Stimulated activated CD8-positive, alpha-beta memory T cell treated with anti-CD3 and anti-CD28 coated beads, Interleukin-12 subunit alpha, Interleukin-12 subunit beta, amount 100 ng/mL, for 4 hours (primary cell): ENCODE measurements at regions not wholly inside any gene's neighbourhood (a gene's known extent, or its start where the extent isn't known, plus 50 kb on each side); places are given as distances from the start of the nearest gene placed in this dataset.

Experiments used
- DNase-seq: peaks from one replicate; pipeline ENCODE4 v3.0.0-alpha.2; 2020; ENCODE audit warnings: low read depth

GRCh38 chr2:144078802-144079724 is 440.9 kb downstream of the ZEB2 start:
- no peak for DNase-seq

DNA sequence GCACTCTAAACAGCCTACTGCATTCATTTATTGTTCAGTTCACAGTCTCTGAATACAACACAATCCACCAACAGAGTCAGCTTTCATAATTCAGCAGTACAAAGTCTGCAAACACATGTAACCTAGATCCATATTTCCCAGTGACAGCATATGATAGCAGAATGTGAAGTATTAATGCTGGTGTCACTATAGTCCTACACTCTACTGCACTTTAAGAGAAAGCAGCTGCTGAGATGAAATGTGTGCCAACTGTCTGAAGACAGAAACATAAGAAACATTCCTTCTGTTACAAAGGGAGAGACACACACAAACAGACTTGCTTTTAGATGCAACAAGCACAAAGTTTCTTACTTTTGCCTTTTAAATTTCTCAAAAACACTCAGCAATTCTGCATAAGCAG is 441.8 kb downstream of the ZEB2 start:
- DNase-seq: no peak

- no peak for DNase-seq
These were observed 445.5 kb downstream of the ZEB2 start for GRCh38 chr2:144074450-144074849.

- no peak for DNase-seq
These were observed 448.5 kb downstream of the ZEB2 start for GRCh38 chr2:144071461-144071860.

GRCh38 chr2:144067506-144067905 is 452.4 kb downstream of the ZEB2 start:
- no peak for DNase-seq

DNA sequence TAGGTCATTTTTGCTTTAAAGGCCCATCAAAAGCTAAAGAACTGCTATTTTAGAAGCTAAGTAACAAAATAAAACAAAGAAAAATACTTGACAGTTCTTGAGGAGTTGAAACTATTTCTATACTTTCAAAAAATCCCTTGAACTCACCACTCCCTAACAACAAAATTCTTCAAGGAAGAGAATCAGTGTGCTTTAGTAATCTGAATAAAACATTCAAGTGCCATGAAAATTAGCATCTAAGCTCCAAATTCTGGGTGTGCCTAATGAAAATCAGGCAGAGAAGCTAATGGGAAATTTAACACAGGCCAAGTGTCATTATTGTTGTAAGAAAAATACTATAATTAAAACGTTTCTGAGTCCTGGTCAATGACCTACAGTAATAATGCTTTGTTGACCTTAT is 456.3 kb downstream of the ZEB2 start:
- no peak for DNase-seq

DNA sequence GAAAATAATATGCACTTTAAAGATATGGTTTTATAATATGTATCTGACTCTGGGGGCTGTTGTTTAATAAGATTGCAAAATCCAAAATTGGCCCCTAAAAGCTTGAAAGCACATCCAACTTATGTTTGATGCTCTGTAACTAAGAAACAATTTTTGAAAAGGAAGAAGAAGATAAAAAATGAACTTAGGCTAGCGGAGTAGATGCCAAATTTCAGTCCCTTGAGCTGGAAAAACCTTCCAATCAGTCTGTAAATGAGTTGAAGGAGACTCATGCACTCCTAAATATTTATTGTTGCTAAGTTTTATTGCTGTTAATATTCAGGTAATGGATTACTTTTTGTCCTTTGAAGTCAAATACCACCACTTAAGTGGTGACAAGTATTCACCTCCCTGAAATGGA is 465.0 kb downstream of the ZEB2 start:
- no peak for DNase-seq

- DNase-seq: no peak
These were observed 467.8 kb downstream of the ZEB2 start for GRCh38 chr2:144052083-144052482.

DNA sequence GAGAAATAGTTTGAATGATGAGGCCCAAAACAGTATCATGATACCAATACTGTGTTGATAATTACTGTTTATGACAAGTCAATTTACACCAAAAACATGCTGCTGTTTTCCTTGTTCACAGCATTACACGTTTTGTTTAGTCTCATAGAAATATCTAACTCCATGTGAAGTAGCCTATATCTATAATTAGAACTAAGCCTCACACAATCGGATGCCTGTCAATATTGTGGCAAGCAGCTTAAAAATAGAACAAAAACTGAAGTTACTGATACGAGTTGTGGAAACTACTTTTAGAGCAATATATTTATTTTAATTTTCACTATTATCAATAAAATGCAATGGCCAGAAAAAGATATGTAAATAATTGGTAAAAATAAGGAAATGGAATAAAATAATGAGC is 470.8 kb downstream of the ZEB2 start:
- DNase-seq: no peak

DNA sequence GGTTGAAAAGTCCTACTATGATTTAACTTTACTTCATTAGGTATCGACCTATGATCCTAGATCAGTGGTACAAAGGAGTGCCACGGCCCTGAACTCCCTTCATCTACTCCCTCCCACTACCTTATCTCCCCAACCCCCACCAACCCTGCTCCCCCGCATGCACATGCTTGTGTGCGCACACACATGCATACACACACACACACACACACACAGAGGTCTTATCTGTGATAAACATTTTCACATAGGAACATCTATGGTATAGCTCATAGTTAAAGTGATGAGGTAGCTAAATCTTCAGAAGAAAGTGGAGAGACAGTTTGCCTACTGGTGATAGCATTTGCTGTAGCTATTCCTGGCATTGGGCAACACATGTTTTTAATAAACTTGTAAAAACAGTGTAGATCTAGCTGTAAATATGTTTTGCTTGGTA is 471.3 kb downstream of the ZEB2 start:
- DNase-seq: no peak

DNA sequence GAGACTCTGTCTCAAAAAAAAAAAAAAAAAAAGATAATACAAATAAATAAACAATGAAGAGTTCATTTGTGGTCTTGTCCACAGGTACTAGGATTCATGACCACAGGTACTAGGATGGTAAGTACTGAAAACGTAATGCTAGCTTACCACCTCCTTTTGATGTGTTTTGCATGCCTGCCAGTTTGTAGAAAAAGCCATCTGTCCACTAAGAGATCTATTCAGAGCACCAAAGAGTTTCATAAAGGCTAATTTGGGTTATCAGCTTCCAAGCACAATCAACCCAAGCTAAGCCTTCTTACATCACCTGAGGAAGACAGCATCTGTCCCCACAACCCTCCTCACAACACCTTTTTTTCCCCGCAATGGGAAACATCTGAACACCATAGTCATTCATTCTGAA is 477.2 kb downstream of the ZEB2 start:
- no peak for DNase-seq

DNA sequence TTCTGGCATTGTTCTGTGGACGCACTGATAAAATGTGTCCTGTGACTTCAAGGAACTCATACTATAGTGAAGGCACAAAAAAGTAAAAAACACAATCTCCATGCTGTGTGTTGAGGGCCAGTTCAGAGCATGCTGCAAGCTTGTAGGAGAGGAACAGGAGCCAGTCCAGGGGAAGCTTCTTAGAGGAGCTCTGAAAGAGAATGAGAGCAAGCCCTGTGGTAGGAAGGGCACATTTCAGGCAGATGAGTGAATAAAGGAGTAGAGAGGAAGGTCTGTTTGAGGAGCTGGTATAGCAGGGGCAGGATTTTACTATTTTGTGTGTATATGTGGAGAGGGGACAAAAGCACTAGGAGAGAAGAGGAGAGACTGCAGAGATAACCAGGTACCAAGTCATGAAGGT is 478.3 kb downstream of the ZEB2 start:
- DNase-seq: no peak

GRCh38 chr2:144040834-144041233 is 479.1 kb downstream of the ZEB2 start:
- no peak for DNase-seq

GRCh38 chr2:144032566-144032965 is 487.4 kb downstream of the ZEB2 start:
- no peak for DNase-seq

GRCh38 chr2:144030791-144031190 is 489.1 kb downstream of the ZEB2 start:
- no peak for DNase-seq

DNA sequence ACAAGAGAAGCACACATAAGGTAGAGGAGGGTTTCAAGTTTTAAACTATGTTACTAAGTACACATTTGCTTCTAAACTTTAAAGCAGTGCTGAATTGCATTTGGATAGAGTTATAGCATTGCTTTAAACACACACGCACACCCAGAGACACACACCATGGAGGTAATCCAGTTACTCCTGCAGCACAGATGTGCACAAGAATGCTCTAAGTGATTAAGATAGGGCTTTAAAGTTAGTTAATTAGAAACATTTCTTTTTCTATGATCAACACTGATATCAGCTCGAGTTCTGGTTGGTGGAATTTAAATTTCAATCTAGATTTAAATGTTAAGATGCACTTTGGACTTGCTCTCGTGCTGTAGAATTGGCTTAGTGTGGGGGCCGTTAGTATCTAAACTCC is 492.3 kb downstream of the ZEB2 start:
- no peak for DNase-seq

DNA sequence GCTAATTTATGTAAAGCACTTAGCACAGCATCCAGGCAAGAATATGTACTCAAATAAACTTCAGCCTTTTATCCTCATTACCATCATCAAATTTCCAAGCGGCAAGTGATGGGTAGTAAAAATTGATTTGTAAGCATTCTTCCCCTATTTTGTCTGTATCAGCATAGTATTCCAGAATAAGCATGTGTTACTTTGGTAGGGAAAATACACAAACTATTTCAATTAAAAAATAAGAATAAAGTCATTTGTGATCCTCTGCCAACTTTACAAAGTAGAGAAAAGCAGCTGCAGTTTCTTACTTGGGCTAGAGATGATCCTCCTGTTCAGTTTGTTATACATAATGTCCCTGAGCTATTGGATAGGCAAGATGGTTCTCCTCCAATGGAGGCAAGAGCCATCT is 493.2 kb downstream of the ZEB2 start:
- no peak for DNase-seq

- no peak for DNase-seq
These were observed 499.9 kb downstream of the ZEB2 start for GRCh38 chr2:144020047-144020446.

DNA sequence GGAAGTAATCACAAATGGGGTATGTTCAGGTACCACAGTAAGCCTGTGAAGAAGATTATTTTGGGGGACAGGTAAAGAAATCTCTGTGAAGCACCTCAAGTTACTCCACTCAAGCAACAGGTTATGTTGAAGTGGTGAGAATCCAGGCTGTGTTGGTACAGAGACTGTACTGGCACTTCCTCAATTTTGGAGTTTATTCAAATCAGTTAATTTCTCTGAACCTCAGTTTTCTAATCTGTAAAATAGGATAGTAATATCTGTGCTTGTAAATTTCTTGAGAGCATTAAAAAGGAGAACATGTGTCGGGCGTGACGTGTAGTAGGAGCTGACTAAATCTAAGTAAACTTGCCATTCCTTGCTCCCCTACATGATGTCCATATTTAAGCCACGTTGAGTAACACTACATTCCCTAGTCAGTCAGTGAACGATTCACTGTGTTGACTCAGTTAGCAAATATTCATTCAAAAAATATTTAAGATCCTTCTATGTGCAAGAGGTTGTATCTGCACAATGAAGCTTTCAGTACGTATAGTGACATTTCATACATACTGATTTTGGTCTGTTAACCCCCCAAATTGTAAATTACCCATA is 504.2 kb downstream of the ZEB2 start:
- DNase-seq: no peak

DNA sequence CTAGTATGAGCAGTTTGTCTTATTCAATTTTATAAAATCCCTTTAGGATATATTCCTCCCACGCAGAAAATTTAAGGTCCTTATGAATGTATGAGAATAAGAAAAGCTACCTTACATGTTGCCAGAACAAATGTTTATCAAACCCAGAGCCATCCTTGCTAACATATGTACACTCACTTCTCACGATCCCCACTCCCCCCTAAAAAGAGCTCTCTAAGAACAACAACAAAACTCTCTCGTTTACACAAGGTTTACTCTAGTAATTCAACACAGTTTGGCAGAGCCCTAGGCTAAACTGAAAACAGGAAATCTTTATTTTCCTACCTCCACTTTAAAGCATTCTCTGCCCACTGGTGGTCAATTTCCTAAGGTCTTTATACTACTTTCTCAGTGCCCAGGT is 504.9 kb downstream of the ZEB2 start:
- no peak for DNase-seq

GRCh38 chr2:144014103-144014502 is 505.8 kb downstream of the ZEB2 start:
- no peak for DNase-seq

DNA sequence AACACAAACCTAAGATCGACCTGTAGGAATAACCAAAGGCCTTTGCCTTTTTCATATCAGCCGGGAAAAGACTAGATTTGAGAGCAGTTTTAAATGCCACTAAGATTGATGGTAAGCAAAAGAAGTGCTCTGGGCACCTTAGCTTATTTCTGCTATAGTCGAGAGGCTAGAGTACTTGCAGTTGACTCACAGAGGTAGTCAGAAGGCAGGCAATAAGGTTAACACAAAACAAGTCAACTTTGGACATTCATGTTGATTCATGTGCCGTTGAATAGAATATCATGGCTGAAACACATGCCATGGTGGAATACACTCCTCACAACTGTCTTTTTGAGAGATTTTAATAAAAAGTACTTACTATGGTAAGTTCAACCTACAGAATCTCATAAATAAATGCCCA is 507.6 kb downstream of the ZEB2 start:
- no peak for DNase-seq

DNA sequence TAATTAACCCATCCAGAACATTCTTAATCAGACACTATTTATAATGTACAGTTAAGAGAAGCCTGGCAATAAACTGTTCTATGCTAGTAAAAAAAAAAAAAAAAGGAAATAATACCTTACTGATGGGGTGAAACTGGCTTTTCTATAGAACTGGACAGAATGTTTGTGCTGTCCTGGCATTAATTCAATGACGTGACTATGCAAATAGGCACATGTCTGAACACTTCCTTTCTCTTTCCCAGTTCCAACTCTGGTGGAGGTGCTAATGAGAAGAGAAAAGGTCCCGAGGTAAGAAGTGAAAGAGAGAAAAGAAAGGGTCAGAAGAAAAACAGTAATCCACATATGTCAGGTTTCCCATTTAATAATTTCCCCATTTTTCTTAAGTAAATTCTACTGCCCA is 508.4 kb downstream of the ZEB2 start:
- no peak for DNase-seq

- DNase-seq: no peak
These were observed 508.8 kb downstream of the ZEB2 start for GRCh38 chr2:144011098-144011497.
